CD8-positive, alpha-beta memory T cell (primary cell): ENCODE measurements at regions not wholly inside any gene's neighbourhood (a gene's known extent, or its start where the extent isn't known, plus 50 kb on each side); places are given as distances from the start of the nearest gene placed in this dataset.

Source experiments
- CTCF ChIA-PET: fragments of 350-600 bp; sonication (Branson Sonifier 250); formaldehyde crosslinking; loops from one replicate; lab custom pipeline; 2021; ENCODE audit warnings: antibody characterized with exemption; lab: Charles Lee
- POLR2A ChIA-PET: fragments of 350-600 bp; sonication (Branson Sonifier 250); formaldehyde crosslinking; loops from one replicate; lab custom pipeline; 2021; ENCODE audit warnings: antibody characterized with exemption; lab: Charles Lee
- DNase-seq, 5 donors: peaks; one replicate each; pipeline versions ENCODE4 v3.0.0 to v3.0.0-alpha.2; 2020 to 2022; ENCODE audit warnings: mixed read lengths in 1 of 5
- H3K27ac ChIP-seq: one replicate; pipeline ENCODE4 v1.7.0; 2013; ENCODE audit warnings: low read depth, mild to moderate bottlenecking, low read length, moderate library complexity
- H3K27me3 ChIP-seq: 2 replicates; pipeline ENCODE4 v1.7.0; 2013; ENCODE audit warnings: low read length, mild to moderate bottlenecking; ENCODE audit not compliant: insufficient read depth, poor library complexity, severe bottlenecking
- H3K36me3 ChIP-seq: 2 replicates; pipeline ENCODE4 v1.7.0; 2013; ENCODE audit warnings: mild to moderate bottlenecking, low read length, moderate library complexity; ENCODE audit not compliant: insufficient read depth
- H3K4me1 ChIP-seq: 2 replicates; pipeline ENCODE4 v1.7.0; 2013; ENCODE audit warnings: mild to moderate bottlenecking, low read length, moderate library complexity; ENCODE audit not compliant: insufficient read depth
- H3K4me3 ChIP-seq: 2 replicates; pipeline ENCODE4 v1.7.0; 2013; ENCODE audit warnings: mild to moderate bottlenecking, low read length
- H3K9me3 ChIP-seq: 2 replicates; pipeline ENCODE4 v1.7.0; 2013; ENCODE audit warnings: mild to moderate bottlenecking, low read length
- H3K27ac Mint-ChIP-seq, 8 donors: one replicate each; pipeline ENCODE4 v1.8.0; 2020 to 2021; ENCODE audit warnings: mixed read lengths in 8 of 8, mild to moderate bottlenecking in 6 of 8, inconsistent platforms in 3 of 8, moderate library complexity in 3 of 8
- H3K27me3 Mint-ChIP-seq, 2 donors: one replicate each; pipeline ENCODE4 v1.8.0; 2020 to 2021; ENCODE audit warnings: mixed read lengths in 2 of 2, mild to moderate bottlenecking in 1 of 2, moderate library complexity in 1 of 2
- H3K36me3 Mint-ChIP-seq, 3 donors: one replicate each; pipeline ENCODE4 v1.8.0; 2020 to 2021; ENCODE audit warnings: mixed read lengths in 3 of 3, inconsistent platforms in 1 of 3, mild to moderate bottlenecking in 1 of 3
- H3K4me1 Mint-ChIP-seq, 3 donors: one replicate each; pipeline ENCODE4 v1.8.0; 2020 to 2021; ENCODE audit warnings: mixed read lengths in 3 of 3, inconsistent platforms in 1 of 3, mild to moderate bottlenecking in 1 of 3
- H3K4me3 Mint-ChIP-seq, 7 donors: one replicate each; pipeline ENCODE4 v1.8.0; 2020 to 2021; ENCODE audit warnings: mixed read lengths in 7 of 7, mild to moderate bottlenecking in 6 of 7, moderate library complexity in 4 of 7, inconsistent platforms in 2 of 7
- H3K9me3 Mint-ChIP-seq, 5 donors: one replicate each; pipeline ENCODE4 v1.8.0; 2020 to 2022; ENCODE audit warnings: mixed read lengths in 5 of 5, mild to moderate bottlenecking in 3 of 5, moderate library complexity in 2 of 5, inconsistent platforms in 1 of 5

DNA sequence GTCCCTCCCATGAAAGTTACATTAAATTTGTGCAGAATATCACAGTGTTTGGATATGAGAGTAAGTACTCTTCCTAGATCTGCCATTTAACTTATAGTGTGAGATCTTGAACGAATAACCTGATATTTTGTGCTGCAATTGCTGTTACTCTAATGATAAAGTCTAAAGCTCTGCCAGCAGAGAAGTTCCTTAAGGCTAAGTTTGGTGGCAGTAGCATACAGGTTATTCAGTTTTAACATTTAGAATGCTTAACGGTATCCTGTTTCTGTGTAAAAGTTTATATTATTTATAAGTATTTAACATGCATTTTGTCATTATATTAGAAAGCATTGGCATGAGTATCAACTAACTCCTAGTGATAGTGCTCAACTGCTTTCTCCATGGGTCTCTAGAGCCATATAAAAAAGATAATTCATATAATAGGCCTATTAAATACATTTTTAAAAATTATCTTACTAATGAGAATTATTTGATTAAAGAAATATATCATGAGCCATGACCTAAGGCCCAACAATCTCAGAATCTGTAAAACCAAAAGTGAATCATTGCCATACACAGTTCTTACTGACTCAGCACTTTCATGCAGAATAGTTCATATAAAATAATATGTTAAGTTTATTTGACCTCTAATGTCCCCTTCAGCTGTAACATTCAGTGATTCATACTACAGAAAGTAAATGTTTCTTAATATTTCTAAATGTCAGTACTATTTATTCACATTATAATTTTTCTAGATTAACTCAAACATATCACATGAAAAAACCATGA lies 1058.6 kb downstream of the TRHDE start:
- POLR2A ChIA-PET = interaction anchor here (0.5 kb wide), 1 partner anchor 31 kb away, joined by 4 read pairs; no protein-coding TSS in a partner anchor
- no peaks in the 10 kb centered on the region for H3K9me3 ChIP-seq
- Mint-ChIP-seq H3K9me3 (peaks cover 0 to 21% (median 2%) of the 10 kb centered on the region in 5 donors), H3K27me3 (no peaks in the 10 kb centered on the region), H3K4me3 (no peak overlapping the region), H3K4me1 (no peaks in the 10 kb centered on the region), H3K27ac (no peak overlapping the region), H3K36me3 (no peaks in the 10 kb centered on the region)
- CTCF ChIA-PET = no interaction called here
- no peaks in the 10 kb centered on the region for H3K27me3 ChIP-seq
- no peaks in the 10 kb centered on the region for H3K36me3 ChIP-seq
- no peak overlapping the region for H3K4me3 ChIP-seq
- no peak overlapping the region for H3K27ac ChIP-seq
- no peaks in the 10 kb centered on the region for H3K4me1 ChIP-seq
- DNase-seq = no peak

- no peak overlapping the region for H3K4me3 Mint-ChIP-seq
- H3K9me3 ChIP-seq = no peaks in the 10 kb centered on the region
- no peaks in the 10 kb centered on the region for H3K36me3 Mint-ChIP-seq
- H3K27ac Mint-ChIP-seq = no peak overlapping the region
- no peaks in the 10 kb centered on the region for H3K27me3 ChIP-seq
- no peaks in the 10 kb centered on the region for H3K4me1 Mint-ChIP-seq
- H3K9me3 Mint-ChIP-seq = peaks cover 2 to 15% (median 5%) of the 10 kb centered on the region in 5 donors
- POLR2A ChIA-PET = no interaction called here
- CTCF ChIA-PET = no interaction called here
- no peaks in the 10 kb centered on the region for H3K27me3 Mint-ChIP-seq
- H3K4me3 ChIP-seq = no peak overlapping the region
- no peaks in the 10 kb centered on the region for H3K36me3 ChIP-seq
- no peak overlapping the region for H3K27ac ChIP-seq
- H3K4me1 ChIP-seq = no peaks in the 10 kb centered on the region
- DNase-seq = no peak
Measured at GRCh38 chr12:73341559-73342247, 1069.5 kb downstream of the TRHDE start.

- H3K27me3 Mint-ChIP-seq = no peaks in the 10 kb centered on the region
- H3K36me3 ChIP-seq = no peaks in the 10 kb centered on the region
Measured at GRCh38 chr12:73342733-73343132, 1070.6 kb downstream of the TRHDE start.

GRCh38 chr12:73352826-73353225 lies 1080.7 kb downstream of the TRHDE start:
- H3K9me3 ChIP-seq = no peaks in the 10 kb centered on the region
- no peaks in the 10 kb centered on the region for H3K27me3 ChIP-seq
- no peak overlapping the region for H3K4me3 Mint-ChIP-seq
- no peaks in the 10 kb centered on the region for H3K36me3 Mint-ChIP-seq
- no peak for DNase-seq
- no peaks in the 10 kb centered on the region for H3K4me1 ChIP-seq
- no peaks in the 10 kb centered on the region for H3K36me3 ChIP-seq
- POLR2A ChIA-PET = no interaction called here
- H3K27ac ChIP-seq = no peak overlapping the region
- CTCF ChIA-PET = no interaction called here
- H3K4me1 Mint-ChIP-seq = no peaks in the 10 kb centered on the region
- no peaks in the 10 kb centered on the region for H3K27me3 Mint-ChIP-seq
- no peak overlapping the region for H3K27ac Mint-ChIP-seq
- no peak overlapping the region for H3K4me3 ChIP-seq
- peaks cover 2 to 6% (median 5%) of the 10 kb centered on the region in 5 donors for H3K9me3 Mint-ChIP-seq

More at GRCh38 chr12:73342733-73343132, 1070.6 kb downstream of the TRHDE start:
- ChIA-PET POLR2A (no interaction called here), CTCF (no interaction called here)
- no peaks in the 10 kb centered on the region for H3K27me3 ChIP-seq
- H3K9me3 ChIP-seq = no peaks in the 10 kb centered on the region
- H3K27ac ChIP-seq = no peak overlapping the region
- peaks cover 4 to 24% (median 5%) of the 10 kb centered on the region in 5 donors for H3K9me3 Mint-ChIP-seq
- no peaks in the 10 kb centered on the region for H3K4me1 ChIP-seq
- DNase-seq = no peak
- no peaks in the 10 kb centered on the region for H3K36me3 Mint-ChIP-seq
- H3K4me1 Mint-ChIP-seq = no peaks in the 10 kb centered on the region
- H3K27ac Mint-ChIP-seq = no peak overlapping the region
- no peak overlapping the region for H3K4me3 Mint-ChIP-seq
- H3K4me3 ChIP-seq = no peak overlapping the region

DNA sequence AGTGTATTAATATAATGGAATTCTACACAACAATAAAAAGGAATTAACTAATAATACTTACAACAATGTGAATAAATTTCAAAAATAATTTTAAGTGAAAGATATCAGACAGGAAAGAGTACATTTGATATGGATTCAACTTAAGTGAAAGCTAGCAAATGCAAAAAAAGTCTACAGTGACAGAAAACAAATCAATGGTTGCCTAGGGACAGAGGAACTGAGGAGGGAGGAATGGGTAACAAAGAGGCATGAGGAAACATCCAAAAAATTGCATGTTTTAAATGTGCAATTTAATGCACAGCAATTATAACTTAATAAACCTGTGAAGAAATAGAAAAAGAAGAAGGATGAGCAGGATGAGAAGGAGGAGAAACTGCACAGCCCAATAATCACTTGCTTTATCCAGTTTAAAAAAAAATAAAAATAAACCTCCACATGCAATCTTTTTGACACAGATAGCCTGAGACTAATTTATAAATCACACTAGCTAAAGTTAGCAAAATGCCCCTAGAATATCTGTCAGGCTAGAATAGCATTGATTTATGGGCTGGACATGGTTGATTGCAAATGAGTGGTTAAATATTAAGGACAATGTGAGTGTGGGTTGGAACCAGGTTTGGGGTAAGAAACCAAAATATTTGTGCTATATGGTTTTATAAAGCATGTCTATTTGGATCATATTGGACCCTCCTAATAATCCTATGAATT lies 1089.1 kb downstream of the TRHDE start:
- Histone ChIP-seq H3K4me3 (no peak overlapping the region), H3K4me1 (no peaks in the 10 kb centered on the region), H3K27me3 (no peaks in the 10 kb centered on the region), H3K27ac (no peak overlapping the region), H3K36me3 (no peaks in the 10 kb centered on the region), H3K9me3 (no peaks in the 10 kb centered on the region)
- H3K4me3 Mint-ChIP-seq = no peak overlapping the region
- POLR2A ChIA-PET = no interaction called here
- H3K9me3 Mint-ChIP-seq = peaks cover under 1 to 29% (median 6%) of the 10 kb centered on the region in 5 donors
- no peak for DNase-seq
- no peaks in the 10 kb centered on the region for H3K36me3 Mint-ChIP-seq
- CTCF ChIA-PET = no interaction called here
- H3K27ac Mint-ChIP-seq = no peak overlapping the region
- no peaks in the 10 kb centered on the region for H3K27me3 Mint-ChIP-seq
- no peaks in the 10 kb centered on the region for H3K4me1 Mint-ChIP-seq

DNA sequence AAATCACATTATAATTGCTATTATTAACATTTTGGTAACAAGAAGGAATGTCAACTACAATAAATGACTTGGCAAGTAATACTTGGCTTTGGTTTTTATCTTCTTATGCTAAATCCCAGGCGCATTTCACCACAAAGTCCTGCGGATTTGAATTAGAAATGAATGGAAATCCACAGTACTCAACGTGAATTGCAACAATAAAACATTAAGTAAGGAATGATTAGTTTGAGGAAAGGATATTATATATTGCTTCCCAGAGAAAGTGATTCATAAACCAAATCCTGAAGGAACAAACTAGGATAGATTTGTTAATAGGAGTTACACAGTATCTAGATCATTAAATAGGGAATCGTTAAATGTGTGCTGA lies 1089.7 kb downstream of the TRHDE start:
- POLR2A ChIA-PET = no interaction called here

DNA sequence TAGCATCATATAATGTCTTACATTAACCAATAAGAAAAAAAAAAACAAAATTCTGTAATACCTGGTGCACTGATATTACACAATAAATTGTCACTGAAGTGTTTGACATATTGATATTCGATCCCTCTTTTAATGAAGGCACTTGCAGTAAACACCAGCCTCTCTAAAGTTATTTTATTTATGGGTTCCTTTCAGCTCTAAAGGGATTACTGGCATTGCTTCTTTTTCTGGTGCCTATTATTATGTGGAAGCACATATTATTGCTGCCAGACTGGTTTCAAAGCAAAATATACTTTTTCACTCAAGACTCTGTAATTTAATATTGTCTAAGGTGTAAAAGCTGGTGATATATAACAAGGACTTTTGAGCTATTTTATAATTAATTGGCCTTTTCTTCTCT lies 1090.5 kb downstream of the TRHDE start:
- Mint-ChIP-seq H3K27ac (no peak overlapping the region), H3K36me3 (no peaks in the 10 kb centered on the region), H3K27me3 (no peaks in the 10 kb centered on the region), H3K4me3 (no peak overlapping the region), H3K4me1 (no peaks in the 10 kb centered on the region), H3K9me3 (peaks cover 2 to 32% (median 5%) of the 10 kb centered on the region in 5 donors)
- H3K4me1 ChIP-seq = no peaks in the 10 kb centered on the region
- no peak for DNase-seq
- H3K27ac ChIP-seq = no peak overlapping the region
- H3K4me3 ChIP-seq = no peak overlapping the region
- no peaks in the 10 kb centered on the region for H3K9me3 ChIP-seq
- H3K27me3 ChIP-seq = no peaks in the 10 kb centered on the region
- ChIA-PET POLR2A (no interaction called here), CTCF (no interaction called here)
- H3K36me3 ChIP-seq = no peaks in the 10 kb centered on the region

More for the DNA sequence above, 1089.7 kb downstream of the TRHDE start:
- Histone ChIP-seq H3K27me3 (no peaks in the 10 kb centered on the region), H3K9me3 (no peaks in the 10 kb centered on the region), H3K27ac (no peak overlapping the region), H3K4me3 (no peak overlapping the region), H3K36me3 (no peaks in the 10 kb centered on the region), H3K4me1 (no peaks in the 10 kb centered on the region)
- Mint-ChIP-seq H3K4me1 (no peaks in the 10 kb centered on the region), H3K4me3 (no peak overlapping the region), H3K27ac (no peak overlapping the region), H3K27me3 (no peaks in the 10 kb centered on the region), H3K9me3 (peaks cover 2 to 32% (median 6%) of the 10 kb centered on the region in 5 donors), H3K36me3 (no peaks in the 10 kb centered on the region)
- CTCF ChIA-PET = no interaction called here
- no peak for DNase-seq

GRCh38 chr12:73372856-73373255 lies 1100.7 kb downstream of the TRHDE start:
- no peaks in the 10 kb centered on the region for H3K36me3 Mint-ChIP-seq
- H3K27me3 Mint-ChIP-seq = no peaks in the 10 kb centered on the region
- H3K4me1 Mint-ChIP-seq = no peaks in the 10 kb centered on the region
- Histone ChIP-seq H3K27ac (no peak overlapping the region), H3K4me1 (no peaks in the 10 kb centered on the region), H3K27me3 (no peaks in the 10 kb centered on the region), H3K36me3 (no peaks in the 10 kb centered on the region), H3K9me3 (no peaks in the 10 kb centered on the region), H3K4me3 (no peak overlapping the region)
- ChIA-PET POLR2A (no interaction called here), CTCF (interaction anchor here (1.0 kb wide), 1 partner anchor 29 kb away, joined by 3 read pairs; no protein-coding TSS in a partner anchor)
- H3K9me3 Mint-ChIP-seq = peaks cover 3 to 22% (median 7%) of the 10 kb centered on the region in 5 donors
- H3K4me3 Mint-ChIP-seq = no peak overlapping the region
- no peak for DNase-seq
- no peak overlapping the region for H3K27ac Mint-ChIP-seq
